HepG2 (cell line): ENCODE measurements at regions not wholly inside any gene's neighbourhood (a gene's known extent, or its start where the extent isn't known, plus 50 kb on each side); places are given as distances from the start of the nearest gene placed in this dataset.

Experiments
- ATAC-seq: fragments of 200-7000 bp; cut with Tn5 transposase; 3 replicates; pipeline ENCODE4 v1.9.1; 2020; ENCODE audit warnings: mild to moderate bottlenecking, moderate library complexity
- BruUV-seq: library from RNA; stranded (reverse); fragments of 400-500 nt; replicated peaks from 2 replicates; lab custom pipeline; 2021; lab: Mats Ljungman, UMichigan
- CTCF ChIA-PET: fragments of 300-600 bp; formaldehyde crosslinking; extraction: SDS; loops from one replicate; lab custom pipeline; 2021; ENCODE audit warnings: low total read pairs, inconsistent platforms, low intra/inter-chr PET ratio; lab: Yijun Ruan, JAX
- POLR2A ChIA-PET: fragments of 350-600 bp; sonication (Branson Sonifier 250); formaldehyde crosslinking; loops from one replicate; lab custom pipeline; 2020; ENCODE audit warnings: antibody characterized with exemption, inconsistent platforms; lab: Yijun Ruan, JAX
- DNase-seq: peaks from one replicate; pipeline ENCODE4 v3.0.0-alpha.2; 2015; ENCODE audit warnings: low spot score
- FAIRE-seq: peaks from 3 replicates; lab custom pipeline; 2011; peaks lifted over from hg19 to GRCh38; lab: Jason Lieb, UNC
- H2AFZ ChIP-seq: one replicate; pipeline ENCODE4 v1.6.1; 2011; ENCODE audit warnings: low read length, inconsistent platforms
- H3K27ac ChIP-seq: fragments of 300-600 bp; 3 replicates; pipeline ENCODE4 v1.8.0; 2011; ENCODE audit warnings: mixed run types, mild to moderate bottlenecking, mixed read lengths, low read length, inconsistent platforms; ENCODE audit not compliant: insufficient read depth; ENCODE audit errors: extremely low read length
- H3K27me3 ChIP-seq, 2 experiments: fragments of 200-600 bp in 1 of 2; 2 replicates in 1 of 2; 3 replicates in 1 of 2; pipeline versions ENCODE4 v1.6.0 to v1.8.0; 2011; ENCODE audit warnings: low read length in 2 of 2, mild to moderate bottlenecking in 2 of 2, moderate library complexity in 2 of 2, inconsistent platforms in 1 of 2; ENCODE audit not compliant: insufficient read depth in 2 of 2, control insufficient read depth in 1 of 2
- H3K36me3 ChIP-seq, 2 experiments: fragments of 200-600 bp in 1 of 2; replicated peaks in 1 of 2; 2 replicates in 1 of 2; 3 replicates in 1 of 2; pipeline versions ENCODE4 v1.5.1 to v1.8.0; 2011; ENCODE audit warnings: low read length in 2 of 2, inconsistent platforms in 1 of 2; ENCODE audit not compliant: insufficient read depth in 2 of 2, control insufficient read depth in 1 of 2
- H3K4me1 ChIP-seq: 2 replicates; pipeline ENCODE4 v1.5.1; 2012; ENCODE audit warnings: low read length, inconsistent platforms; ENCODE audit not compliant: insufficient read depth
- H3K4me2 ChIP-seq: 2 replicates; pipeline ENCODE4 v1.6.0; 2011; ENCODE audit warnings: low read depth, low read length, inconsistent platforms
- H3K4me3 ChIP-seq, 3 experiments: fragments of 200-600 bp in 1 of 3; sonication (generic), shearing (Covaris generic) in 1 of 3; replicated peaks in 1 of 3; 2 replicates each; pipeline ENCODE4 v1.5.1; 2011 to 2016; ENCODE audit warnings: low read length in 3 of 3, inconsistent platforms in 2 of 3, low read depth in 2 of 3, mild to moderate bottlenecking in 2 of 3, control low read depth in 1 of 3, mixed read lengths in 1 of 3; ENCODE audit not compliant: insufficient read depth in 1 of 3
- H3K79me2 ChIP-seq: one replicate; pipeline ENCODE4 v1.6.1; 2011; ENCODE audit warnings: low read length, inconsistent platforms; ENCODE audit not compliant: insufficient read depth
- H3K9ac ChIP-seq: 2 replicates; pipeline ENCODE4 v1.6.0; 2011; ENCODE audit warnings: mild to moderate bottlenecking, low read depth, low read length, inconsistent platforms; ENCODE audit not compliant: insufficient read depth
- H3K9me3 ChIP-seq: 2 replicates; pipeline ENCODE4 v1.5.1; 2012; ENCODE audit warnings: mild to moderate bottlenecking, low read length
- H4K20me1 ChIP-seq: 2 replicates; pipeline ENCODE4 v1.6.0; 2011; ENCODE audit warnings: inconsistent platforms, mild to moderate bottlenecking, low read length, moderate library complexity; ENCODE audit not compliant: insufficient read depth
- E2F2 ChIP-seq: sonication (generic); formaldehyde crosslinking; IDR thresholded peaks from 2 replicates; pipeline ENCODE4 v1.4.0; 2020; ENCODE audit warnings: missing genetic modification reagents, borderline replicate concordance
- ELK4 ChIP-seq: sonication (generic); formaldehyde crosslinking; IDR thresholded peaks from 2 replicates; pipeline ENCODE4 v1.9.0; 2021; ENCODE audit warnings: missing genetic modification reagents, borderline replicate concordance
- EP300 ChIP-seq, 3 experiments: sonication (generic) in 1 of 3; formaldehyde crosslinking in 1 of 3; IDR thresholded peaks; 2 replicates each; pipeline versions ENCODE4 v1.5.1 to v1.6.1; 2011 to 2020; ENCODE audit warnings: low read depth in 2 of 3, low read length in 2 of 3, borderline replicate concordance in 1 of 3, improper control_type of control experiment in 1 of 3, mild to moderate bottlenecking in 1 of 3, missing genetic modification reagents in 1 of 3, moderate library complexity in 1 of 3
- MAFF ChIP-seq: IDR thresholded peaks from 2 replicates; pipeline ENCODE4 v1.6.1; 2011; ENCODE audit warnings: low read depth, low read length, improper control_type of control experiment
- REPIN1 ChIP-seq: sonication (generic); formaldehyde crosslinking; IDR thresholded peaks from 2 replicates; pipeline ENCODE4 v1.8.0; 2022; ENCODE audit warnings: missing genetic modification reagents, low read depth, mild to moderate bottlenecking, borderline replicate concordance
- SPEN ChIP-seq: sonication (generic); formaldehyde crosslinking; IDR thresholded peaks from 2 replicates; pipeline ENCODE4 v1.5.1; 2020; ENCODE audit warnings: low read depth, mild to moderate bottlenecking, missing genetic modification reagents
- ZNF251 ChIP-seq: sonication (generic); formaldehyde crosslinking; IDR thresholded peaks from 2 replicates; pipeline ENCODE4 v1.9.0; 2021; ENCODE audit warnings: mild to moderate bottlenecking, missing genetic modification reagents
- ZNF558 ChIP-seq: sonication (generic); formaldehyde crosslinking; IDR thresholded peaks from 2 replicates; pipeline ENCODE4 v1.9.0; 2022; ENCODE audit warnings: mild to moderate bottlenecking, missing genetic modification reagents, borderline replicate concordance
- WGBS: methylation state at CpG from one replicate; pipeline ENCODE4 v1.1.6; 2017; ENCODE audit warnings: low lambda C conversion rate; 5-methylcytosine and 5-hydroxymethylcytosine counted together
- in situ Hi-C: cut with HindIII; loops from 2 replicates; pipeline ENCODE4 v1.10.0; 2017; ENCODE audit warnings: low pct_unique_long_range_greater_than_20kb; ENCODE audit not compliant: extremely low pct_ligation_motif_present
- intact Hi-C: fragments of 100-400 bp; cut with micrococcal nuclease; formaldehyde crosslinking; loops from one replicate; pipeline ENCODE4 v1.10.0; 2022; ENCODE audit not compliant: unreplicated experiment

GRCh38 chr5:29089591-29090130 is 2051.3 kb upstream of the CDH9 start (continued):
- TF ChIP-seq ELK4 (CRISPR knock-in tag), result no peak
- no peak for TF ChIP-seq MAFF
- no peak for TF ChIP-seq ZNF558 (CRISPR knock-in tag)
- no peak for TF ChIP-seq SPEN (CRISPR knock-in tag)
- TF ChIP-seq REPIN1 (CRISPR knock-in tag), result no peak
- TF ChIP-seq, all 625 proteins: peak for 0

DNA sequence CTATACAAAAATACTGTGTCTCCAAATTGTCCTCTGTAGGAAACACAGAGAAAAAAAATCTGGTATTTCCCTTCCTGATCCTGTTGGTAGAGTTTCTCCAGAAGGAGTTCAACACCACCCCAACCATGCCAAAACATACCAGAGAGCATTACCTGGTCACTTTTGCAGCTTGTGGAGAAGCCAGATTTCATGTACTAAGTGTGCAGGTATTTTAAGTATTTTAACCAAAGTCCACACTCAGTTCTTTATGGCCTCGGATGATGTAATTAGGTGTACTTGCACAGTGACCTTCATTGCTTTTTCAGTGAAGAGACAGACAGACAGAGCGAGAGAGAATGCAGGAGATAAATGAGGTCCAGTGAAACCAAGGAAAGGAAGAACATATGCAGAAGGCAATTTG is 2046.8 kb upstream of the CDH9 start:
- H3K4me3 ChIP-seq, result no peak overlapping the region
- ChIA-PET POLR2A (no interaction called here), CTCF (no interaction called here)
- H3K4me1 ChIP-seq, result no peaks in the 10 kb centered on the region
- no peak for ATAC-seq
- no peaks in the 10 kb centered on the region for H3K79me2 ChIP-seq
- no TSS peak for BruUV-seq
- no peaks in the 10 kb centered on the region for H3K9me3 ChIP-seq
- in situ Hi-C loops, result no loop called here
- intact Hi-C loops, result no loop called here
- WGBS, result 2% methylated on average over 2 of the region's 2 CpGs
- TF ChIP-seq ZNF251 (CRISPR knock-in tag) (no peak), EP300 (IDR thresholded peaks at IDR 0.05; ENCODE audit: low read depth in 2 of 2, low read length in 2 of 2) (no peak), EP300 (CRISPR knock-in tag; IDR thresholded peaks at IDR 0.05; ENCODE audit: borderline replicate concordance) (no peak), E2F2 (CRISPR knock-in tag) (no peak)
- TF ChIP-seq, all 625 proteins: peak for 0
- Histone ChIP-seq H3K4me2 (no peak overlapping the region), H2AFZ (no peak overlapping the region), H3K9ac (no peak overlapping the region), H3K36me3 (no peaks in the 10 kb centered on the region), H3K27me3 (no peaks in the 10 kb centered on the region), H4K20me1 (no peaks in the 10 kb centered on the region), H3K27ac (no peak overlapping the region)
- DNase-seq (no peak), FAIRE-seq (no peak)
